HepG2 (cell line): ENCODE measurements at regions not wholly inside any gene's neighbourhood (a gene's known extent, or its start where the extent isn't known, plus 50 kb on each side); places are given as distances from the start of the nearest gene placed in this dataset.

Source experiments
- ATAC-seq: fragments of 200-7000 bp; cut with Tn5 transposase; 3 replicates; pipeline ENCODE4 v1.9.1; 2020; ENCODE audit warnings: mild to moderate bottlenecking, moderate library complexity
- BruUV-seq: library from RNA; stranded (reverse); fragments of 400-500 nt; replicated peaks from 2 replicates; lab custom pipeline; 2021; lab: Mats Ljungman, UMichigan
- CTCF ChIA-PET: fragments of 300-600 bp; formaldehyde crosslinking; extraction: SDS; loops from one replicate; lab custom pipeline; 2021; ENCODE audit warnings: low total read pairs, inconsistent platforms, low intra/inter-chr PET ratio; lab: Yijun Ruan, JAX
- POLR2A ChIA-PET: fragments of 350-600 bp; sonication (Branson Sonifier 250); formaldehyde crosslinking; loops from one replicate; lab custom pipeline; 2020; ENCODE audit warnings: antibody characterized with exemption, inconsistent platforms; lab: Yijun Ruan, JAX
- DNase-seq: peaks from one replicate; pipeline ENCODE4 v3.0.0-alpha.2; 2015; ENCODE audit warnings: low spot score
- FAIRE-seq: peaks from 3 replicates; lab custom pipeline; 2011; peaks lifted over from hg19 to GRCh38; lab: Jason Lieb, UNC
- H2AFZ ChIP-seq: one replicate; pipeline ENCODE4 v1.6.1; 2011; ENCODE audit warnings: low read length, inconsistent platforms
- H3K27ac ChIP-seq: fragments of 300-600 bp; 3 replicates; pipeline ENCODE4 v1.8.0; 2011; ENCODE audit warnings: mixed run types, mild to moderate bottlenecking, mixed read lengths, low read length, inconsistent platforms; ENCODE audit not compliant: insufficient read depth; ENCODE audit errors: extremely low read length
- H3K27me3 ChIP-seq, 2 experiments: fragments of 200-600 bp in 1 of 2; 2 replicates in 1 of 2; 3 replicates in 1 of 2; pipeline versions ENCODE4 v1.6.0 to v1.8.0; 2011; ENCODE audit warnings: low read length in 2 of 2, mild to moderate bottlenecking in 2 of 2, moderate library complexity in 2 of 2, inconsistent platforms in 1 of 2; ENCODE audit not compliant: insufficient read depth in 2 of 2, control insufficient read depth in 1 of 2
- H3K36me3 ChIP-seq, 2 experiments: fragments of 200-600 bp in 1 of 2; replicated peaks in 1 of 2; 2 replicates in 1 of 2; 3 replicates in 1 of 2; pipeline versions ENCODE4 v1.5.1 to v1.8.0; 2011; ENCODE audit warnings: low read length in 2 of 2, inconsistent platforms in 1 of 2; ENCODE audit not compliant: insufficient read depth in 2 of 2, control insufficient read depth in 1 of 2
- H3K4me1 ChIP-seq: 2 replicates; pipeline ENCODE4 v1.5.1; 2012; ENCODE audit warnings: low read length, inconsistent platforms; ENCODE audit not compliant: insufficient read depth
- H3K4me2 ChIP-seq: 2 replicates; pipeline ENCODE4 v1.6.0; 2011; ENCODE audit warnings: low read depth, low read length, inconsistent platforms
- H3K4me3 ChIP-seq, 3 experiments: fragments of 200-600 bp in 1 of 3; sonication (generic), shearing (Covaris generic) in 1 of 3; replicated peaks in 1 of 3; 2 replicates each; pipeline ENCODE4 v1.5.1; 2011 to 2016; ENCODE audit warnings: low read length in 3 of 3, inconsistent platforms in 2 of 3, low read depth in 2 of 3, mild to moderate bottlenecking in 2 of 3, control low read depth in 1 of 3, mixed read lengths in 1 of 3; ENCODE audit not compliant: insufficient read depth in 1 of 3
- H3K79me2 ChIP-seq: one replicate; pipeline ENCODE4 v1.6.1; 2011; ENCODE audit warnings: low read length, inconsistent platforms; ENCODE audit not compliant: insufficient read depth
- H3K9ac ChIP-seq: 2 replicates; pipeline ENCODE4 v1.6.0; 2011; ENCODE audit warnings: mild to moderate bottlenecking, low read depth, low read length, inconsistent platforms; ENCODE audit not compliant: insufficient read depth
- H3K9me3 ChIP-seq: 2 replicates; pipeline ENCODE4 v1.5.1; 2012; ENCODE audit warnings: mild to moderate bottlenecking, low read length
- H4K20me1 ChIP-seq: 2 replicates; pipeline ENCODE4 v1.6.0; 2011; ENCODE audit warnings: inconsistent platforms, mild to moderate bottlenecking, low read length, moderate library complexity; ENCODE audit not compliant: insufficient read depth
- EEA1 ChIP-seq: sonication (generic); formaldehyde crosslinking; IDR thresholded peaks from 2 replicates; pipeline ENCODE4 v1.5.1; 2020; ENCODE audit warnings: mild to moderate bottlenecking, missing genetic modification reagents, borderline replicate concordance
- EED ChIP-seq: sonication (generic); formaldehyde crosslinking; IDR thresholded peaks from 2 replicates; pipeline ENCODE4 v1.5.0; 2020; ENCODE audit warnings: mild to moderate bottlenecking, missing genetic modification reagents
- FOSL2 ChIP-seq: sonication (generic); formaldehyde crosslinking; IDR thresholded peaks from 2 replicates; pipeline ENCODE4 v1.4.0; 2020; ENCODE audit warnings: missing genetic modification reagents
- NFE2L1 ChIP-seq: sonication (generic); formaldehyde crosslinking; IDR thresholded peaks from 2 replicates; pipeline ENCODE4 v1.4.0; 2020; ENCODE audit warnings: missing genetic modification reagents, mild to moderate bottlenecking, borderline replicate concordance
- PPARG ChIP-seq: conservative IDR thresholded peaks from 2 replicates; pipeline ENCODE4 v1.6.1; 2016; ENCODE audit warnings: missing biosample characterization, missing genetic modification reagents
- REST ChIP-seq, 2 experiments: IDR thresholded peaks; 2 replicates each; pipeline ENCODE4 v1.6.1; 2011 to 2012; ENCODE audit warnings: low read length in 2 of 2, borderline replicate concordance in 1 of 2, low read depth in 1 of 2, mild to moderate bottlenecking in 1 of 2, moderate library complexity in 1 of 2
- STAT5B ChIP-seq: sonication (generic); formaldehyde crosslinking; IDR thresholded peaks from 2 replicates; pipeline ENCODE4 v1.4.0; 2020; ENCODE audit warnings: missing genetic modification reagents
- TBX3 ChIP-seq: fragments of 450-650 bp; IDR thresholded peaks from 2 replicates; pipeline ENCODE4 v1.6.1; 2017; ENCODE audit warnings: antibody characterized with exemption, mild to moderate bottlenecking, inconsistent platforms, borderline replicate concordance
- ZBTB3 ChIP-seq: sonication (generic); formaldehyde crosslinking; IDR thresholded peaks from 2 replicates; pipeline ENCODE4 v1.4.0; 2020; ENCODE audit warnings: low read depth, mild to moderate bottlenecking, moderate library complexity, missing genetic modification reagents, borderline replicate concordance
- ZFX ChIP-seq: sonication (generic); formaldehyde crosslinking; IDR thresholded peaks from 2 replicates; pipeline ENCODE4 v1.4.0; 2020; ENCODE audit warnings: mild to moderate bottlenecking, low read depth, missing genetic modification reagents, moderate library complexity
- ZKSCAN1 ChIP-seq: fragments of 150-350 bp; IDR thresholded peaks from 2 replicates; pipeline ENCODE4 v1.6.1; 2014; ENCODE audit warnings: low read length
- ZNF224 ChIP-seq: sonication (generic); formaldehyde crosslinking; IDR thresholded peaks from 2 replicates; pipeline ENCODE4 v1.5.0; 2020; ENCODE audit warnings: mild to moderate bottlenecking, missing genetic modification reagents
- ZNF567 ChIP-seq: sonication (generic); formaldehyde crosslinking; IDR thresholded peaks from 2 replicates; pipeline ENCODE4 v1.8.1; 2023; ENCODE audit warnings: mild to moderate bottlenecking, missing genetic modification reagents, borderline replicate concordance
- ZNF572 ChIP-seq: sonication (generic); formaldehyde crosslinking; IDR thresholded peaks from 2 replicates; pipeline ENCODE4 v1.5.1; 2020; ENCODE audit warnings: mild to moderate bottlenecking, missing genetic modification reagents
- ZNF629 ChIP-seq: sonication (generic); formaldehyde crosslinking; conservative IDR thresholded peaks from 2 replicates; pipeline ENCODE4 v1.5.0; 2020; ENCODE audit warnings: missing genetic modification reagents
- ZNF639 ChIP-seq: conservative IDR thresholded peaks from 2 replicates; pipeline ENCODE4 v1.6.1; 2018; ENCODE audit warnings: missing genetic modification reagents
- ZNF709 ChIP-seq: sonication (generic); formaldehyde crosslinking; IDR thresholded peaks from 2 replicates; pipeline ENCODE4 v1.5.0; 2020; ENCODE audit warnings: mild to moderate bottlenecking, missing genetic modification reagents
- ZNF710 ChIP-seq: sonication (generic); formaldehyde crosslinking; IDR thresholded peaks from 2 replicates; pipeline ENCODE4 v1.5.0; 2020; ENCODE audit warnings: mild to moderate bottlenecking, missing genetic modification reagents, borderline replicate concordance
- WGBS: methylation state at CpG from one replicate; pipeline ENCODE4 v1.1.6; 2017; ENCODE audit warnings: low lambda C conversion rate; 5-methylcytosine and 5-hydroxymethylcytosine counted together
- in situ Hi-C: cut with HindIII; loops from 2 replicates; pipeline ENCODE4 v1.10.0; 2017; ENCODE audit warnings: low pct_unique_long_range_greater_than_20kb; ENCODE audit not compliant: extremely low pct_ligation_motif_present
- intact Hi-C: fragments of 100-400 bp; cut with micrococcal nuclease; formaldehyde crosslinking; loops from one replicate; pipeline ENCODE4 v1.10.0; 2022; ENCODE audit not compliant: unreplicated experiment

GRCh38 chr20:50389438-50389807, 120.8 kb upstream of the PTPN1 start:
- no TSS peak for BruUV-seq
- ChIA-PET POLR2A (interaction anchor here (0.7 to 3.3 kb wide), 33 partner anchors 10 to 274 kb away, joined by 3 to 299 read pairs (median 5); partner anchors contain the start of gene CEBPB), CTCF (interaction anchor here (0.6 to 1.6 kb wide), 2 partner anchors 17 to 203 kb away, joined by 3 to 5 read pairs; no protein-coding TSS in a partner anchor)
- DNase-seq, result peak; percentile 99
- ATAC-seq, result peak; percentile 80
- H3K27ac ChIP-seq, result peak overlapping the region; percentile 95
- peaks cover 93% of the 10 kb centered on the region for H3K4me1 ChIP-seq
- no peaks in the 10 kb centered on the region for H3K9me3 ChIP-seq
- WGBS, result under 1% methylated on average over 7 of the region's 7 CpGs
- H3K4me2 ChIP-seq, result peak overlapping the region; percentile 76
- FAIRE-seq, result peak; percentile 91
- in situ Hi-C loops (loop anchor here (5.0 kb wide), 1 partner anchor 202 kb away; no protein-coding TSS in a partner anchor), intact Hi-C loops (loop anchor here (2.0 kb wide), 1 partner anchor 15 kb away; no protein-coding TSS in a partner anchor)
- peak overlapping the region; percentile 3 to 42 (median 25); a peak in 5 of 6 replicates for H3K4me3 ChIP-seq
- no peaks in the 10 kb centered on the region for H3K79me2 ChIP-seq
- H4K20me1 ChIP-seq, result no peaks in the 10 kb centered on the region
- H3K36me3 ChIP-seq, result no peaks in the 10 kb centered on the region
- H3K9ac ChIP-seq, result peak overlapping the region; percentile 76
- H3K27me3 ChIP-seq, result no peaks in the 10 kb centered on the region
- H2AFZ ChIP-seq, result no peak overlapping the region
- TF ChIP-seq ZNF572 (CRISPR knock-in tag) (no peak; the same call in 1 of the 2 replicates), ZNF709 (CRISPR knock-in tag) (0 out of 2 replicates have a peak, but pooled peaks have one; percentile 56), ZFX (peak; percentile 50; the same call in 1 of the 2 replicates), ZNF224 (no peak), FOSL2 (peak; percentile 72), TBX3 (peak; percentile 14; the same call in 1 of the 2 replicates), REST (IDR thresholded peaks at IDR 0.05; ENCODE audit: borderline replicate concordance in 1 of 2, low read depth in 1 of 2, low read length in 2 of 2) (peak in 1 of 2 experiments; percentile 63; a peak in 1 of 4 replicates), PPARG (CRISPR knock-in tag) (peak; percentile 98), STAT5B (CRISPR knock-in tag) (0 out of 2 replicates have a peak, but pooled peaks have one; percentile 24), ZNF629 (CRISPR knock-in tag) (0 out of 2 replicates have a peak, but pooled peaks have one; percentile 32), EED (CRISPR knock-in tag) (no peak), ZNF567 (no peak; the same call in 1 of the 2 replicates), ZNF639 (CRISPR knock-in tag) (peak; percentile 48; the same call in 1 of the 2 replicates), ZKSCAN1 (peak; percentile 51; the same call in 1 of the 2 replicates), NFE2L1 (CRISPR knock-in tag) (no peak), ZNF710 (CRISPR knock-in tag) (peak; percentile 100), EEA1 (CRISPR knock-in tag) (no peak), ZBTB3 (CRISPR knock-in tag) (0 out of 2 replicates have a peak, but pooled peaks have one; percentile 12)
